Astrocyte (in vitro differentiated cells and primary cell): ENCODE measurements at regions not wholly inside any gene's neighbourhood (a gene's known extent, or its start where the extent isn't known, plus 50 kb on each side); places are given as distances from the start of the nearest gene placed in this dataset.

Source experiments
- DNase-seq: peaks from one replicate; pipeline ENCODE4 v3.0.0-alpha.2; 2010; ENCODE audit warnings: low read depth
- FAIRE-seq: peaks from 2 replicates; lab custom pipeline; 2011; peaks lifted over from hg19 to GRCh38; lab: Jason Lieb, UNC
- H2AFZ ChIP-seq: 2 replicates; pipeline ENCODE4 v1.6.0; 2012; ENCODE audit warnings: low read depth, low read length, inconsistent platforms
- H3K27ac ChIP-seq: 2 replicates; pipeline ENCODE4 v1.5.1; 2011; ENCODE audit warnings: low read depth, low read length, inconsistent platforms
- H3K27me3 ChIP-seq: 2 replicates; pipeline ENCODE4 v1.6.0; 2011; ENCODE audit warnings: low read length, inconsistent platforms; ENCODE audit not compliant: insufficient read depth
- H3K36me3 ChIP-seq: 2 replicates; pipeline ENCODE4 v1.5.1; 2011; ENCODE audit warnings: low read length, inconsistent platforms; ENCODE audit not compliant: insufficient read depth
- H3K4me1 ChIP-seq: 2 replicates; pipeline ENCODE4 v1.5.1; 2011; ENCODE audit warnings: low read length, inconsistent platforms; ENCODE audit not compliant: insufficient read depth
- H3K4me2 ChIP-seq: 2 replicates; pipeline ENCODE4 v1.6.0; 2012; ENCODE audit warnings: low read length, inconsistent platforms
- H3K4me3 ChIP-seq: 2 replicates; pipeline ENCODE4 v1.5.1; 2011; ENCODE audit warnings: low read depth, mild to moderate bottlenecking, low read length, inconsistent platforms; ENCODE audit not compliant: insufficient read depth
- H3K79me2 ChIP-seq: 2 replicates; pipeline ENCODE4 v1.6.0; 2012; ENCODE audit warnings: mild to moderate bottlenecking, low read length, inconsistent platforms; ENCODE audit not compliant: insufficient read depth
- H3K9ac ChIP-seq: 2 replicates; pipeline ENCODE4 v1.6.0; 2012; ENCODE audit warnings: mild to moderate bottlenecking, low read length, inconsistent platforms
- H3K9me3 ChIP-seq: 2 replicates; pipeline ENCODE4 v1.5.1; 2012; ENCODE audit warnings: low read depth, mild to moderate bottlenecking, low read length, inconsistent platforms; ENCODE audit not compliant: insufficient read depth
- H4K20me1 ChIP-seq: 2 replicates; pipeline ENCODE4 v1.6.0; 2012; ENCODE audit warnings: low read length, inconsistent platforms; ENCODE audit not compliant: insufficient read depth
- H3K27ac Mint-ChIP-seq: one replicate; pipeline ENCODE4 v1.8.0; 2021; ENCODE audit warnings: mild to moderate bottlenecking, mixed read lengths; ENCODE audit not compliant: unreplicated experiment
- H3K27me3 Mint-ChIP-seq: one replicate; pipeline ENCODE4 v1.8.0; 2021; ENCODE audit warnings: low read depth, mixed read lengths; ENCODE audit not compliant: unreplicated experiment
- H3K36me3 Mint-ChIP-seq: one replicate; pipeline ENCODE4 v1.8.0; 2021; ENCODE audit warnings: low read depth, mixed read lengths; ENCODE audit not compliant: unreplicated experiment
- H3K4me1 Mint-ChIP-seq: one replicate; pipeline ENCODE4 v1.8.0; 2021; ENCODE audit warnings: low read depth, mixed read lengths; ENCODE audit not compliant: unreplicated experiment
- H3K4me3 Mint-ChIP-seq: one replicate; pipeline ENCODE4 v1.8.0; 2021; ENCODE audit warnings: mild to moderate bottlenecking, moderate library complexity, mixed read lengths; ENCODE audit not compliant: unreplicated experiment
- H3K9me3 Mint-ChIP-seq: one replicate; pipeline ENCODE4 v1.8.0; 2021; ENCODE audit warnings: mild to moderate bottlenecking, mixed read lengths; ENCODE audit not compliant: unreplicated experiment
- CTCF ChIP-seq: IDR thresholded peaks from 2 replicates; pipeline ENCODE4 v1.5.1; 2011; ENCODE audit warnings: low read depth, mild to moderate bottlenecking, inconsistent platforms, low read length, moderate library complexity; ENCODE audit not compliant: insufficient read depth
- EZH2 ChIP-seq: IDR thresholded peaks from 2 replicates; pipeline ENCODE4 v1.6.1; 2012; ENCODE audit warnings: mild to moderate bottlenecking, low read length, inconsistent platforms; ENCODE audit not compliant: insufficient read depth

GRCh38 chr7:112889834-112890438, 99.7 kb upstream of the TMEM168 start:
- Mint-ChIP-seq H3K4me3 (no peak overlapping the region), H3K27ac (no peak overlapping the region), H3K9me3 (no peaks in the 10 kb centered on the region), H3K36me3 (peaks cover 17% of the 10 kb centered on the region), H3K4me1 (peaks cover 10% of the 10 kb centered on the region), H3K27me3 (no peaks in the 10 kb centered on the region)
- Histone ChIP-seq H2AFZ (no peak overlapping the region), H3K36me3 (peaks cover 2% of the 10 kb centered on the region), H3K79me2 (no peaks in the 10 kb centered on the region), H3K9ac (no peak overlapping the region), H3K27me3 (no peaks in the 10 kb centered on the region), H3K4me1 (no peaks in the 10 kb centered on the region), H3K4me3 (no peak overlapping the region), H4K20me1 (peaks cover 7% of the 10 kb centered on the region), H3K27ac (no peak overlapping the region), H3K9me3 (no peaks in the 10 kb centered on the region), H3K4me2 (no peak overlapping the region)
- FAIRE-seq, result no peak
- TF ChIP-seq EZH2, result no peak
- no peak for TF ChIP-seq CTCF
- DNase-seq, result no peak

- Mint-ChIP-seq H3K27me3 (no peaks in the 10 kb centered on the region), H3K36me3 (peaks cover 15% of the 10 kb centered on the region), H3K27ac (no peak overlapping the region), H3K4me1 (peaks cover 10% of the 10 kb centered on the region), H3K4me3 (no peak overlapping the region), H3K9me3 (no peaks in the 10 kb centered on the region)
- H3K27ac ChIP-seq, result no peak overlapping the region
- FAIRE-seq (no peak), DNase-seq (no peak)
- TF ChIP-seq CTCF (no peak), EZH2 (no peak)
- H3K9me3 ChIP-seq, result no peaks in the 10 kb centered on the region
- H3K4me3 ChIP-seq, result no peak overlapping the region
- H3K79me2 ChIP-seq, result no peaks in the 10 kb centered on the region
- peaks cover 2% of the 10 kb centered on the region for H3K36me3 ChIP-seq
- H2AFZ ChIP-seq, result no peak overlapping the region
- H3K9ac ChIP-seq, result no peak overlapping the region
- H3K4me1 ChIP-seq, result no peaks in the 10 kb centered on the region
- no peaks in the 10 kb centered on the region for H3K27me3 ChIP-seq
- H3K4me2 ChIP-seq, result no peak overlapping the region
- H4K20me1 ChIP-seq, result peaks cover 7% of the 10 kb centered on the region
Measured at GRCh38 chr7:112889268-112889667, 99.1 kb upstream of the TMEM168 start.

GRCh38 chr7:112888781-112889180, 98.6 kb upstream of the TMEM168 start:
- H2AFZ ChIP-seq, result no peak overlapping the region
- DNase-seq, result no peak

More at GRCh38 chr7:112888781-112889180, 98.6 kb upstream of the TMEM168 start:
- Mint-ChIP-seq H3K27ac (no peak overlapping the region), H3K27me3 (no peaks in the 10 kb centered on the region), H3K4me3 (no peak overlapping the region), H3K9me3 (no peaks in the 10 kb centered on the region), H3K36me3 (peaks cover 13% of the 10 kb centered on the region), H3K4me1 (peaks cover 10% of the 10 kb centered on the region)
- H3K4me3 ChIP-seq, result no peak overlapping the region
- H3K9me3 ChIP-seq, result no peaks in the 10 kb centered on the region
- H3K27me3 ChIP-seq, result no peaks in the 10 kb centered on the region
- H3K4me1 ChIP-seq, result no peaks in the 10 kb centered on the region
- peaks cover 7% of the 10 kb centered on the region for H4K20me1 ChIP-seq
- no peaks in the 10 kb centered on the region for H3K79me2 ChIP-seq
- TF ChIP-seq EZH2 (no peak), CTCF (no peak)
- peaks cover 2% of the 10 kb centered on the region for H3K36me3 ChIP-seq
- no peak overlapping the region for H3K4me2 ChIP-seq
- no peak overlapping the region for H3K9ac ChIP-seq
- no peak for FAIRE-seq
- no peak overlapping the region for H3K27ac ChIP-seq
